Activated CD8-positive, alpha-beta T cell treated with anti-CD3 and anti-CD28 coated beads, Interleukin-2, amount 10 ng/mL, durations not matched to agents 7 days and 5 days (primary cell): ENCODE measurements at regions not wholly inside any gene's neighbourhood (a gene's known extent, or its start where the extent isn't known, plus 50 kb on each side); places are given as distances from the start of the nearest gene placed in this dataset.
"Not testable (repeated sequence)": the region's sequence is repeated elsewhere in the genome, so short reads cannot be mapped to it uniquely, and the experiment has no call there.

Source experiments
- ATAC-seq: fragments of 150-1000 bp; cut with Tn5 transposase; one replicate; pipeline ENCODE4 v1.10.0; 2021; ENCODE audit warnings: moderate library complexity
- CTCF ChIA-PET: fragments of 350-600 bp; sonication (Branson Sonifier 250); formaldehyde crosslinking; loops from one replicate; lab custom pipeline; 2021; ENCODE audit warnings: antibody characterized with exemption; lab: Charles Lee
- POLR2A ChIA-PET: fragments of 350-600 bp; sonication (Branson Sonifier 250); formaldehyde crosslinking; loops from one replicate; lab custom pipeline; 2021; ENCODE audit warnings: antibody characterized with exemption; lab: Charles Lee
- DNase-seq: peaks from one replicate; pipeline ENCODE4 v3.0.0-alpha.2; 2020
- H3K27ac Mint-ChIP-seq: one replicate; pipeline ENCODE4 v1.8.0; 2021; ENCODE audit warnings: mild to moderate bottlenecking, mixed read lengths
- H3K27me3 Mint-ChIP-seq: one replicate; pipeline ENCODE4 v1.8.0; 2021; ENCODE audit warnings: low read depth, mixed read lengths
- H3K36me3 Mint-ChIP-seq: one replicate; pipeline ENCODE4 v1.8.0; 2021; ENCODE audit warnings: low read depth, mixed read lengths
- H3K4me1 Mint-ChIP-seq: one replicate; pipeline ENCODE4 v1.8.0; 2021; ENCODE audit warnings: low read depth, mixed read lengths
- H3K4me3 Mint-ChIP-seq: one replicate; pipeline ENCODE4 v1.8.0; 2021; ENCODE audit warnings: mild to moderate bottlenecking, mixed read lengths
- H3K9me3 Mint-ChIP-seq: one replicate; pipeline ENCODE4 v1.8.0; 2022; ENCODE audit warnings: mixed read lengths; ENCODE audit not compliant: insufficient read depth

GRCh38 chr14:49960453-49960852, 67.6 kb downstream of the ARF6 start:
- CTCF ChIA-PET, result interaction anchor here (1.7 kb wide), 1 partner anchor 20 kb away, joined by 5 read pairs; no protein-coding TSS in a partner anchor
- POLR2A ChIA-PET, result interaction anchor here (0.6 to 1.0 kb wide), 2 partner anchors 13 to 17 kb away, joined by 3 to 6 read pairs; no protein-coding TSS in a partner anchor
- Mint-ChIP-seq H3K27ac (no peak overlapping the region), H3K4me3 (no peak overlapping the region), H3K9me3 (no peaks in the 10 kb centered on the region), H3K27me3 (no peaks in the 10 kb centered on the region), H3K4me1 (peaks cover 44% of the 10 kb centered on the region), H3K36me3 (peaks cover 2% of the 10 kb centered on the region)
- ATAC-seq (peak; percentile 11), DNase-seq (no peak)

- Mint-ChIP-seq H3K4me3 (no peak overlapping the region), H3K36me3 (peaks cover 2% of the 10 kb centered on the region), H3K4me1 (peaks cover 50% of the 10 kb centered on the region), H3K27me3 (no peaks in the 10 kb centered on the region), H3K9me3 (no peaks in the 10 kb centered on the region), H3K27ac (no peak overlapping the region)
- no peak for DNase-seq
- POLR2A ChIA-PET, result interaction anchor here (0.6 to 2.7 kb wide), 2 partner anchors 10 to 76 kb away, joined by 3 to 13 read pairs; no protein-coding TSS in a partner anchor
- CTCF ChIA-PET, result interaction anchor here (0.9 to 2.0 kb wide), 6 partner anchors 9 to 143 kb away, joined by 3 to 8 read pairs (median 4); partner anchors contain the start of gene NEMF
- no peak for ATAC-seq
Observed at GRCh38 chr14:49961270-49962222, 68.7 kb downstream of the ARF6 start.

GRCh38 chr14:49962621-49963020, 69.7 kb downstream of the ARF6 start:
- ATAC-seq (no peak), DNase-seq (no peak)
- ChIA-PET CTCF (interaction anchor here (0.9 to 2.0 kb wide), 5 partner anchors 8 to 142 kb away, joined by 3 to 8 read pairs (median 4); partner anchors contain the start of gene NEMF), POLR2A (interaction anchor here (0.5 to 2.7 kb wide), 5 partner anchors 9 to 110 kb away, joined by 3 to 13 read pairs (median 3); no protein-coding TSS in a partner anchor)
- Mint-ChIP-seq H3K4me3 (no peak overlapping the region), H3K27ac (no peak overlapping the region), H3K4me1 (peaks cover 51% of the 10 kb centered on the region), H3K27me3 (no peaks in the 10 kb centered on the region), H3K36me3 (peaks cover 4% of the 10 kb centered on the region), H3K9me3 (no peaks in the 10 kb centered on the region)

- ATAC-seq, POLR2A ChIA-PET, H3K4me3 Mint-ChIP-seq, H3K9me3 Mint-ChIP-seq, H3K27ac Mint-ChIP-seq, CTCF ChIA-PET, H3K27me3 Mint-ChIP-seq, DNase-seq, H3K36me3 Mint-ChIP-seq: not testable (repeated sequence)
- H3K4me1 Mint-ChIP-seq, result peaks cover 55% of the 10 kb centered on the region
Observed at GRCh38 chr14:49965068-49965651, 72.3 kb downstream of the ARF6 start.

- CTCF ChIA-PET, result interaction anchor here (0.9 to 1.2 kb wide), 4 partner anchors 15 to 100 kb away, joined by 3 to 4 read pairs (median 3); no protein-coding TSS in a partner anchor
- Mint-ChIP-seq H3K9me3 (no peaks in the 10 kb centered on the region), H3K4me3 (no peak overlapping the region), H3K27me3 (no peaks in the 10 kb centered on the region), H3K27ac (no peak overlapping the region), H3K36me3 (peaks cover 4% of the 10 kb centered on the region), H3K4me1 (peaks cover 56% of the 10 kb centered on the region)
- DNase-seq (no peak), ATAC-seq (no peak)
- POLR2A ChIA-PET, result interaction anchor here (1.4 kb wide), 1 partner anchor 104 kb away, joined by 3 read pairs; no protein-coding TSS in a partner anchor
Observed at GRCh38 chr14:49966304-49966809, 73.5 kb downstream of the ARF6 start.

- Mint-ChIP-seq H3K9me3 (no peaks in the 10 kb centered on the region), H3K4me1 (peaks cover 57% of the 10 kb centered on the region), H3K27me3 (no peaks in the 10 kb centered on the region), H3K4me3 (no peak overlapping the region), H3K27ac (no peak overlapping the region), H3K36me3 (peaks cover 4% of the 10 kb centered on the region)
- DNase-seq, result no peak
- ChIA-PET CTCF (interaction anchor here (0.9 to 1.2 kb wide), 4 partner anchors 16 to 101 kb away, joined by 3 to 4 read pairs (median 3); no protein-coding TSS in a partner anchor), POLR2A (interaction anchor here (1.4 kb wide), 1 partner anchor 105 kb away, joined by 3 read pairs; no protein-coding TSS in a partner anchor)
- no peak for ATAC-seq
Observed at GRCh38 chr14:49966971-49967630, 74.2 kb downstream of the ARF6 start.

GRCh38 chr14:49969961-49970360, 77.1 kb downstream of the ARF6 start:
- Mint-ChIP-seq H3K4me3 (peak overlapping the region; percentile 70), H3K27me3 (no peaks in the 10 kb centered on the region), H3K4me1 (peaks cover 58% of the 10 kb centered on the region), H3K27ac (peak overlapping the region; percentile 96), H3K36me3 (peaks cover 2% of the 10 kb centered on the region), H3K9me3 (no peaks in the 10 kb centered on the region)
- ATAC-seq (no peak), DNase-seq (no peak)
- ChIA-PET POLR2A (interaction anchor here (1.2 to 9.1 kb wide), 13 partner anchors 10 to 112 kb away, joined by 4 to 307 read pairs (median 25); partner anchors contain the start of gene ARF6), CTCF (interaction anchor here (1.0 to 4.5 kb wide), 16 partner anchors 18 to 134 kb away, joined by 3 to 54 read pairs (median 10); partner anchors contain the start of gene ARF6)

- DNase-seq, result no peak
- H3K4me3 Mint-ChIP-seq, result peak overlapping the region; percentile 70
- ChIA-PET POLR2A (interaction anchor here (1.0 to 9.1 kb wide), 28 partner anchors 8 to 350 kb away, joined by 3 to 307 read pairs (median 8); partner anchors contain the start of gene ARF6), CTCF (interaction anchor here (0.8 to 4.5 kb wide), 25 partner anchors 9 to 133 kb away, joined by 3 to 54 read pairs (median 7); partner anchors contain the start of genes ARF6 and NEMF)
- peaks cover 64% of the 10 kb centered on the region for H3K4me1 Mint-ChIP-seq
- peaks cover 2% of the 10 kb centered on the region for H3K36me3 Mint-ChIP-seq
- ATAC-seq, result peak; percentile 37
- H3K9me3 Mint-ChIP-seq, result no peaks in the 10 kb centered on the region
- H3K27ac Mint-ChIP-seq, result peak overlapping the region; percentile 96
- H3K27me3 Mint-ChIP-seq, result no peaks in the 10 kb centered on the region
Observed at GRCh38 chr14:49970474-49971147, 77.7 kb downstream of the ARF6 start.

GRCh38 chr14:49971156-49972130, 78.6 kb downstream of the ARF6 start:
- POLR2A ChIA-PET, result interaction anchor here (0.6 to 9.1 kb wide), 44 partner anchors 9 to 373 kb away, joined by 3 to 307 read pairs (median 6); partner anchors contain the start of genes ARF6, LRR1 and NEMF
- CTCF ChIA-PET, result interaction anchor here (0.7 to 4.5 kb wide), 35 partner anchors 8 to 132 kb away, joined by 3 to 54 read pairs (median 6); partner anchors contain the start of genes ARF6 and NEMF
- Mint-ChIP-seq H3K9me3 (no peaks in the 10 kb centered on the region), H3K36me3 (peaks cover 2% of the 10 kb centered on the region), H3K4me3 (peak overlapping the region; percentile 70), H3K27ac (peak overlapping the region; percentile 96), H3K4me1 (peaks cover 65% of the 10 kb centered on the region), H3K27me3 (no peaks in the 10 kb centered on the region)
- DNase-seq (peak; percentile 79), ATAC-seq (peak; percentile 79)
